PC-3 (cell line): ENCODE measurements at regions not wholly inside any gene's neighbourhood (a gene's known extent, or its start where the extent isn't known, plus 50 kb on each side); places are given as distances from the start of the nearest gene placed in this dataset.

Source experiments
- ATAC-seq: fragments of 200-7000 bp; cut with Tn5 transposase; 2 replicates; pipeline ENCODE4 v1.9.1; 2020; ENCODE audit warnings: mild to moderate bottlenecking, moderate library complexity
- BruUV-seq: library from RNA; stranded (reverse); fragments of 400-500 nt; replicated peaks from 2 replicates; lab custom pipeline; 2021; lab: Mats Ljungman, UMichigan
- CTCF ChIA-PET: fragments of 300-600 bp; sonication (Branson Sonifier 250); formaldehyde crosslinking; loops from one replicate; lab custom pipeline; 2022; ENCODE audit warnings: antibody characterized with exemption; lab: Charles Lee
- POLR2A ChIA-PET: fragments of 300-600 bp; sonication (Branson Sonifier 250); formaldehyde crosslinking; loops from one replicate; lab custom pipeline; 2022; ENCODE audit warnings: antibody characterized with exemption; ENCODE audit not compliant: unreplicated experiment; lab: Charles Lee
- DNase-seq: peaks from one replicate; pipeline ENCODE4 v3.0.0-alpha.2; 2015
- H2AFZ ChIP-seq: fragments of 300-600 bp; sonication (generic); 2 replicates; pipeline ENCODE4 v1.6.0; 2016; ENCODE audit warnings: antibody characterized with exemption, low read length
- H3F3A ChIP-seq: fragments of 300-600 bp; sonication (generic); one replicate; pipeline ENCODE4 v1.6.0; 2017; ENCODE audit warnings: antibody characterized with exemption, low read length, control low read depth, mild to moderate bottlenecking; ENCODE audit not compliant: unreplicated experiment
- H3K27ac ChIP-seq: fragments of 300-600 bp; sonication (generic); 2 replicates; pipeline ENCODE4 v1.5.1; 2016; ENCODE audit warnings: mild to moderate bottlenecking, low read length
- H3K27me3 ChIP-seq: fragments of 300-600 bp; sonication (generic); 2 replicates; pipeline ENCODE4 v1.6.1; 2016; ENCODE audit warnings: low read length, mixed read lengths
- H3K36me3 ChIP-seq: fragments of 300-600 bp; sonication (generic); 2 replicates; pipeline ENCODE4 v1.6.1; 2016; ENCODE audit warnings: low read depth, mixed run types, low read length, mixed read lengths
- H3K4me1 ChIP-seq: fragments of 300-600 bp; sonication (generic); 2 replicates; pipeline ENCODE4 v1.5.1; 2016; ENCODE audit warnings: low read length; ENCODE audit not compliant: insufficient read depth
- H3K4me2 ChIP-seq: fragments of 300-600 bp; sonication (generic); 2 replicates; pipeline ENCODE4 v1.6.0; 2016; ENCODE audit warnings: low read length
- H3K4me3 ChIP-seq: fragments of 300-600 bp; sonication (generic); 2 replicates; pipeline ENCODE4 v1.5.1; 2016; ENCODE audit warnings: mild to moderate bottlenecking, low read length, mixed read lengths
- H3K79me2 ChIP-seq: fragments of 300-600 bp; sonication (generic); 2 replicates; pipeline ENCODE4 v1.6.1; 2017; ENCODE audit warnings: low read length, mixed read lengths
- H3K9ac ChIP-seq: fragments of 300-600 bp; sonication (generic); 2 replicates; pipeline ENCODE4 v1.6.0; 2016; ENCODE audit warnings: mild to moderate bottlenecking, low read length
- H3K9me2 ChIP-seq: fragments of 300-600 bp; sonication (generic); replicated peaks from 2 replicates; pipeline ENCODE4 v1.6.1; 2016; ENCODE audit warnings: mixed run types, low read length, mixed read lengths
- H3K9me3 ChIP-seq: fragments of 300-600 bp; sonication (generic); 2 replicates; pipeline ENCODE4 v1.6.1; 2016; ENCODE audit warnings: low read length, mixed read lengths
- H4K20me1 ChIP-seq: fragments of 300-600 bp; sonication (generic); 2 replicates; pipeline ENCODE4 v1.6.1; 2016; ENCODE audit warnings: low read length, mixed read lengths
- EZH2 ChIP-seq: fragments of 300-600 bp; sonication (generic); IDR thresholded peaks from one replicate; pipeline ENCODE4 v1.6.1; 2017; ENCODE audit warnings: antibody characterized with exemption, mild to moderate bottlenecking, low read length; ENCODE audit not compliant: unreplicated experiment
- EZH2phosphoT487 ChIP-seq: fragments of 300-600 bp; sonication (generic); IDR thresholded peaks from 2 replicates; pipeline ENCODE4 v1.6.1; 2018; ENCODE audit warnings: mild to moderate bottlenecking, antibody characterized with exemption, low read length, borderline replicate concordance
- intact Hi-C: fragments of 100-400 bp; cut with micrococcal nuclease; formaldehyde crosslinking; loops from 2 replicates; pipeline ENCODE4 v1.9.0; 2023
- TF ChIP-seq, protein P1 (sequence below): fragments of 300-600 bp; sonication (generic); conservative IDR thresholded peaks from 2 replicates; pipeline ENCODE4 v1.5.1; 2017; ENCODE audit warnings: antibody characterized with exemption, low read depth, mild to moderate bottlenecking, low read length

DNA sequence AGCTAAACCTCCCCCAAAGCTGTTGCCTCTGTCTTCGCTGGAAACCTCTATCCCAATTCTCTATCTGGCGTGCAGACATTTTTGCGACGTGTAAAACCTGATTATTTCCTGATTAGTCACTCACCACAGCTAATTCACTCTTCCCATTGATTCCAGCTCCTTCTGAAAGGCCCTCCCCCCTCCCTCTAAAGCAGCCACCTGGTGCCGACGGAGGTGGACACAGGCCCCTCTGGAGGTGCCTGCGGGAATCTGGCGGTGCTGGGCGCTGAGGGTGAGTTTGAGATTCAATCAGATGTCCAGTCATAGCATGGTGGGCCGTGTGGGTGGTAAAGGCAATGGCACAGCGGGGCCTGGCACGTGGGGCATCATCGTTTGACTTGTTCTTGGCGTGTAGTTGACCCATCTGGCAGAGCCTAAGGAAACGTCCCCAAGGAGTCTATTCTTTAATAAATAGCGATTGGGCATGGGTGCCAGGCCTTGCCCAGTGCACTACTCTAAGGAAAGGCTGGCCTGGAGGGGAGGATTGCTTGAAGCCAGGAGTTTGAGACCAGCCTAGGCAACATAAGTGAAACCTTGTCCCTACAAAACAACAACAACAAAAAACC lies 271.1 kb upstream of the MVB12B start:
- CTCF ChIA-PET, result interaction anchor here (1.1 kb wide), 1 partner anchor 541 kb away, joined by 4 read pairs; no protein-coding TSS in a partner anchor
- Histone ChIP-seq H3K36me3 (no peaks in the 10 kb centered on the region), H2AFZ (peak overlapping the region; percentile 41; the same call in 1 of the 2 replicates), H3K4me1 (peaks cover 14% of the 10 kb centered on the region), H3K79me2 (no peaks in the 10 kb centered on the region), H3K9me2 (no peaks in the 10 kb centered on the region), H3K9ac (no peak overlapping the region), H3K9me3 (no peaks in the 10 kb centered on the region), H3F3A (no peaks in the 10 kb centered on the region), H3K4me3 (no peak overlapping the region), H3K27me3 (no peaks in the 10 kb centered on the region), H4K20me1 (no peaks in the 10 kb centered on the region), H3K27ac (no peak overlapping the region), H3K4me2 (peak overlapping the region; percentile 67)
- peak; percentile 72 for DNase-seq
- POLR2A ChIA-PET, result no interaction called here
- intact Hi-C loops, result no loop called here
- ATAC-seq, result peak; percentile 62
- BruUV-seq, result no TSS peak
- TF ChIP-seq EZH2phosphoT487 (no peak), EZH2 (no peak)
- TF ChIP-seq, protein P1, sequence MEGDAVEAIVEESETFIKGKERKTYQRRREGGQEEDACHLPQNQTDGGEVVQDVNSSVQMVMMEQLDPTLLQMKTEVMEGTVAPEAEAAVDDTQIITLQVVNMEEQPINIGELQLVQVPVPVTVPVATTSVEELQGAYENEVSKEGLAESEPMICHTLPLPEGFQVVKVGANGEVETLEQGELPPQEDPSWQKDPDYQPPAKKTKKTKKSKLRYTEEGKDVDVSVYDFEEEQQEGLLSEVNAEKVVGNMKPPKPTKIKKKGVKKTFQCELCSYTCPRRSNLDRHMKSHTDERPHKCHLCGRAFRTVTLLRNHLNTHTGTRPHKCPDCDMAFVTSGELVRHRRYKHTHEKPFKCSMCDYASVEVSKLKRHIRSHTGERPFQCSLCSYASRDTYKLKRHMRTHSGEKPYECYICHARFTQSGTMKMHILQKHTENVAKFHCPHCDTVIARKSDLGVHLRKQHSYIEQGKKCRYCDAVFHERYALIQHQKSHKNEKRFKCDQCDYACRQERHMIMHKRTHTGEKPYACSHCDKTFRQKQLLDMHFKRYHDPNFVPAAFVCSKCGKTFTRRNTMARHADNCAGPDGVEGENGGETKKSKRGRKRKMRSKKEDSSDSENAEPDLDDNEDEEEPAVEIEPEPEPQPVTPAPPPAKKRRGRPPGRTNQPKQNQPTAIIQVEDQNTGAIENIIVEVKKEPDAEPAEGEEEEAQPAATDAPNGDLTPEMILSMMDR, result no peak

DNA sequence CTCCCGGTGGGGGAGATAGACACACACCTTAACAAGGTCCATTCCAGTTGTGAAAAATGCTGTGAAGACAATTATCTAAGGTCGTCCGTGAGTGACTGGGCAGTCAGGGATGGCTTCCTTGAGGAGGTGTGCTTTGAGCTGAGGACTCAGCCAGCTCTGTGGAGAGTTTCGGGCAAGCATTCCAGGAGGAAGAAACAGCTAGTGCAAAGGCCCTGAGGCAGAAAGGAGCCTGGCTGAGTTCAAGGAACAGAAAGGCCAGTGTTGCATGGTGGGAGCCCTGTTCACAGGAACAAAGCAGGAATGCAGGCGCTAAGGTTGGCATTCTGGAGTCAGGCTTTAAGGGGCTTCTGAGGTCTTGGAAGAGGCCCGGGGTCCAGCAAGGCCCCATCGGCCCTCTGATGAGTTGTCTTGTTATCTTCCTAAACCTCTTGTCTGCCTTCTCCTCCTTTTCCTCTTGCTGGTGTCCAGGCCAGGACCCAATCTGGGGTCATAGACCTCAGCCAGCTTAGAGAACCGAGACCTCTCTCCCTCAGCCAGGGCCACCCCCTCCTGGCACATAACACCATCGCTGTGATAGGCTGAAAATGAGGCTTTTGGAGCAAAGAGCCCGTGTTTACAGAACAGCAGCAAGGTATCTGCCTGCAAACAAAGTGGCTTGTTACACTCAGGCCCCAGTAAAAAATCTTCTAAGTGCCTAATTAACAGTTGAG lies 270.2 kb upstream of the MVB12B start:
- Histone ChIP-seq H3K9ac (no peak overlapping the region), H3K4me1 (peaks cover 14% of the 10 kb centered on the region), H2AFZ (no peak overlapping the region), H3K27me3 (no peaks in the 10 kb centered on the region), H3F3A (no peaks in the 10 kb centered on the region), H3K4me2 (no peak overlapping the region), H3K27ac (no peak overlapping the region), H3K9me2 (no peaks in the 10 kb centered on the region), H3K36me3 (no peaks in the 10 kb centered on the region), H4K20me1 (no peaks in the 10 kb centered on the region), H3K79me2 (no peaks in the 10 kb centered on the region), H3K4me3 (no peak overlapping the region), H3K9me3 (no peaks in the 10 kb centered on the region)
- intact Hi-C loops, result no loop called here
- DNase-seq (no peak), ATAC-seq (no peak)
- ChIA-PET CTCF (interaction anchor here (1.1 kb wide), 1 partner anchor 542 kb away, joined by 4 read pairs; no protein-coding TSS in a partner anchor), POLR2A (no interaction called here)
- no TSS peak for BruUV-seq
- TF ChIP-seq EZH2phosphoT487 (no peak), EZH2 (no peak)
- TF ChIP-seq, protein P1, result no peak
